Esophagus muscularis mucosa (tissue), 3 donors: ENCODE measurements at regions not wholly inside any gene's neighbourhood (a gene's known extent, or its start where the extent isn't known, plus 50 kb on each side); places are given as distances from the start of the nearest gene placed in this dataset.

ENCODE experiments used
- POLR2A ChIP-seq: fragments of 450-650 bp; IDR thresholded peaks from one replicate; pipeline ENCODE4 v1.6.1; 2017; ENCODE audit warnings: antibody characterized with exemption, moderate library complexity, mild to moderate bottlenecking, low read depth
- POLR2AphosphoS5 ChIP-seq, 2 donors: sonication (generic); formaldehyde crosslinking; IDR thresholded peaks; one replicate each; pipeline ENCODE4 v1.6.1; 2017; ENCODE audit warnings: antibody characterized with exemption in 2 of 2
- TF ChIP-seq, protein P1 (sequence below), 3 experiments: fragments of 200-600 bp in 2 of 3; fragments of 450-650 bp in 1 of 3; sonication (generic) in 2 of 3; IDR thresholded peaks; one replicate each; pipeline ENCODE4 v1.5.1; 2017 to 2019; ENCODE audit warnings: antibody characterized with exemption in 3 of 3, mild to moderate bottlenecking in 2 of 3, moderate library complexity in 1 of 3

DNA sequence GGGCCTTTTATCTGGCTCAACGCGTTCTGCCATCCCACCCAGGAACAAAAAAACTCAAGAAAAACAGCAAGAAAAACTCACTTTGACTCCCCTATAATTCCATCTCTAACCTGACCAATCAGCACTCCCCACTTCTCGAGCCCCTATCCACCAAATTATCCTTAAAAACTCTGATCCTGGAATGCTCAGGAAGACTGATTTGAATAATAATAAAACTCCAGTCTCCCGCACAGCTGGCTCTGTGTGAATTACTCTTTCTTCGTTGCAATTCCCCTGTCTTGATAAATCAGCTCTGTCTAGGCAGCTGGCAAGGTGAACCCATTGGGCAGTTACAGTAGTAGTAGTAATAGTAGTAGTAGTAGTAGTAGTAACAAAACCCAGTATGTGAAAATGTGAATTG lies 165.7 kb upstream of the CASK start:
- TF ChIP-seq, protein P1, sequence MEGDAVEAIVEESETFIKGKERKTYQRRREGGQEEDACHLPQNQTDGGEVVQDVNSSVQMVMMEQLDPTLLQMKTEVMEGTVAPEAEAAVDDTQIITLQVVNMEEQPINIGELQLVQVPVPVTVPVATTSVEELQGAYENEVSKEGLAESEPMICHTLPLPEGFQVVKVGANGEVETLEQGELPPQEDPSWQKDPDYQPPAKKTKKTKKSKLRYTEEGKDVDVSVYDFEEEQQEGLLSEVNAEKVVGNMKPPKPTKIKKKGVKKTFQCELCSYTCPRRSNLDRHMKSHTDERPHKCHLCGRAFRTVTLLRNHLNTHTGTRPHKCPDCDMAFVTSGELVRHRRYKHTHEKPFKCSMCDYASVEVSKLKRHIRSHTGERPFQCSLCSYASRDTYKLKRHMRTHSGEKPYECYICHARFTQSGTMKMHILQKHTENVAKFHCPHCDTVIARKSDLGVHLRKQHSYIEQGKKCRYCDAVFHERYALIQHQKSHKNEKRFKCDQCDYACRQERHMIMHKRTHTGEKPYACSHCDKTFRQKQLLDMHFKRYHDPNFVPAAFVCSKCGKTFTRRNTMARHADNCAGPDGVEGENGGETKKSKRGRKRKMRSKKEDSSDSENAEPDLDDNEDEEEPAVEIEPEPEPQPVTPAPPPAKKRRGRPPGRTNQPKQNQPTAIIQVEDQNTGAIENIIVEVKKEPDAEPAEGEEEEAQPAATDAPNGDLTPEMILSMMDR (IDR thresholded peaks at IDR 0.05), result no peak
- TF ChIP-seq POLR2AphosphoS5 (IDR thresholded peaks at IDR 0.05) (no peak), POLR2A (no peak)
